GM21515 (cell line): ENCODE measurements at regions not wholly inside any gene's neighbourhood (a gene's known extent, or its start where the extent isn't known, plus 50 kb on each side); places are given as distances from the start of the nearest gene placed in this dataset.

Experiments used
- ATAC-seq: cut with Tn5 transposase; IDR thresholded peaks from one replicate; pipeline ENCODE4 v1.9.1; 2021; ENCODE audit not compliant: unreplicated experiment

GRCh38 chr4:27248829-27249228, 388.2 kb downstream of the STIM2 start:
- no peak for ATAC-seq

DNA sequence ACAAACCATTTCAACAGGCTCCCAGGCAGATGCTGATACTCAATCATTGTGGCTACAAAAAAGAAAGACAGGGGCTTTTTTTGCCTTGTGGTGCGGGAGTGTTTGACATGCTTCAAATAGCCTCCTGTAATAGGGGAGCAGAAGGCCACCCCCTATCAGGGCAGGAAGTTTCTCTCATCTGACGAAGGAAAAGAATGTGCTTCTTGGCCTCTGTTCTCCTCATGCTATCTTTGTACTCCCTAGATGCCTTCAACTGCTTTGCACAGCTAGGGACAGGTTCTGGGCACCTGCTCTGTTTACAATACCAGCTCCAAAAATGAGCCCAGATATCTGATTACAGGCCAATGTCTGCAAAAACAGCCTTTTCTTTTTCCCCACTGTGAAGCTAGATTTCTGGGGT, 391.1 kb downstream of the STIM2 start:
- ATAC-seq: no peak

- no peak for ATAC-seq
Observed at GRCh38 chr4:27267339-27267969, 406.8 kb downstream of the STIM2 start.

DNA sequence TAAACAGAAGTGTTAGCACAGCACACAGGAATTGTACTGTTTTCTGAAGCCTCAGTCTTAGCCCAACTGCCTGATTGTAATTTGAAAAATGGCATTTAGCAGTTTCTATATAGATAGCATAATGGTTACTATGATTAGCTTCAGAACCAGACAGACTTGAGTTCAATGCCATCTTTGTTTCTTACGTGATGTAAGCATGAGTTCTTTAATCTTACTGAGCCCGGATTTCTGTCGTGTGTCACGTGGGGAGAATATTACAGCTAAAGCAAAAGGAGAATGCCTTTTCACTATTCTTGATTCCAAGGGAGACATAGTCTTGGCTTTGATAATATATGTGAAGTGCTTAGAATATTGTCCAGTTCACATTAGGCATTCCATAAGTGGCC, 407.3 kb downstream of the STIM2 start:
- no peak for ATAC-seq

DNA sequence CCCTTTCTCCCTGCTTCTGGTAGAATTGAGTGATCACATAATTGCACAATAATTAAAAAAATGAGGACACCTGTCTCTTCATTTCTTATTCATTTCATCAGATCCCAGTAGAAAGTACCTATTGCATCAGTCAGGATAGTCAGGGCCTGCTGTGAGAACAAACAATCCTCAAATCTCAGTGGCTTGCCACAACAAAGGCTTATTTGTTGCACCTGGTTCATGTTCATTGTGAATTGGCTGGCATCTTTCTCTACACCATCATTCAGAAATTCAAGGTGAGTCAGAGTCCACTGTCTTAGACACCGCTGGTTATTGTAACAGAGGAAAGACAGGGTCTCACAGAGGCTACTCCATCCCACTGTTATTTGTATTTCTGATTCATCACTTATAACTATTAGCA, 409.8 kb downstream of the STIM2 start:
- no peak for ATAC-seq

DNA sequence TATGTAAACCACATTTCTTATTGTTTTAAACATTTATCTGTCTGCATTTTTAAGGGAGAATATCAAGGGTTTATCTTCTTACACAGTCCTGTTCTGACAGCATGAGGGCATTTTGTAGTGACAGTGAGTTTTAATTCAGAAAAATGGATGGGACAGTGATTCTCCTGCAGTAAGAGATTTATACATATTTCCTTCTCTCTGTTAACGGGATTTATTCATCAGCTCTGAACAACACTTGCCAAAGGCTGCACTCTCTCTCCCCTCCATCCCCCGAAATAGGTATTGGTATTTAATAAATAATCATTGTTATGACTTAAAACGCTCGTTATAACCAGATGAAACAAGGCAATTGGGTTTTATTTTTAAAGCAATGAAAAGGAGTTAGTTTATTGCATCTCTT, 410.9 kb downstream of the STIM2 start:
- no peak for ATAC-seq

DNA sequence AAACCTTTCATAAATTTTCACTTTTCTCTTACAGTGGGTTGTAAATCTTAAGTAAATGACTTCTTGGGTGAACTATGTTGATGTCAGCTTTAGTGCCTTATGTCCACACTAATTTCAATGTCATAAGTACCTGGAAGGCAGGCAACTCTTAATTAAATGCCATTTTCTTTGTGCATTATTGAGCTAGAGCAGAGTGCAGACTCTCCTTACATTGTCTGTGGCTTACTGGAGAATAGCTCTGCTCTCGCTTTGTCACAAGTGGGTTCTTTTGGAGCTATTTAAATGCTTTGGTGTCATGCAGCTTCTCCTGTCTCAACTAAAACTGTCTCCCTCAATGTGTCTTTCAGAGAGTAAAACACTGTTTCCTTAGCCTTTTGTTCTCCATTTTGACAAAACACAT, 411.6 kb downstream of the STIM2 start:
- ATAC-seq: no peak

DNA sequence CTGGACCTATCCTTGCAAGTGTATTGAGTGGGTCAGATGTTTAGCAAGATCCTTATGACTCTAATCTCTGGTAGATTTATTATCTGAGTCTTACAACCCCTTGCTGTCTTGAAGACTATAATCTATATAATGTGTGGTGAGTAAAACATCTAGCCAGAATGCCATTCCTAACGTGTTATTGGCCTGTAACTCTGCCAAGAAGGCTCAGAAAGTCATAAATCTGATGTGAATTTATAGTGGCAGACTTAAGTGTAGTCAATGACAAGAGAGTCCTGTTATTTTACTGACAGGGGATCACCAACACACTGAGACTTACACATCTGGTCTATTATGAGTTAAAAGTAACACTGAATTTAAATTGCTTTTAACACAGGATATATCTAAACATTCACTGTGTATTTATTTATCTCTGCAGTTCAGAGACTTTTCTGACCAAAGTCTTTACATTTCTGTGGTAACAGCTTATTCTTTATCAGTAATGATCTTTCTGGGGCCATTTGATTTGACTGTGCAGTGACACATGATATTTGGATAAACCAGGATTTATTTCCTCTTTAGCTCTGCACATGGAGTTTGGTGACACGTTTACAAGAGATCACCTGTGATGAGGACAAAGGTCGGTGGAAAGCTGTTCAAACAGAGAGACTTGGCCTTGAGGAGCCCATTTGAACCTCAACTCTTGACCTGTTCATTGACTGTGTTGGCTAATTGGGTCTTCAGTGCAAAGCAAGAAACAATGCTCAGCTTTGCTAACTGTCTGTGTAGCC, 415.8 kb downstream of the STIM2 start:
- no peak for ATAC-seq

DNA sequence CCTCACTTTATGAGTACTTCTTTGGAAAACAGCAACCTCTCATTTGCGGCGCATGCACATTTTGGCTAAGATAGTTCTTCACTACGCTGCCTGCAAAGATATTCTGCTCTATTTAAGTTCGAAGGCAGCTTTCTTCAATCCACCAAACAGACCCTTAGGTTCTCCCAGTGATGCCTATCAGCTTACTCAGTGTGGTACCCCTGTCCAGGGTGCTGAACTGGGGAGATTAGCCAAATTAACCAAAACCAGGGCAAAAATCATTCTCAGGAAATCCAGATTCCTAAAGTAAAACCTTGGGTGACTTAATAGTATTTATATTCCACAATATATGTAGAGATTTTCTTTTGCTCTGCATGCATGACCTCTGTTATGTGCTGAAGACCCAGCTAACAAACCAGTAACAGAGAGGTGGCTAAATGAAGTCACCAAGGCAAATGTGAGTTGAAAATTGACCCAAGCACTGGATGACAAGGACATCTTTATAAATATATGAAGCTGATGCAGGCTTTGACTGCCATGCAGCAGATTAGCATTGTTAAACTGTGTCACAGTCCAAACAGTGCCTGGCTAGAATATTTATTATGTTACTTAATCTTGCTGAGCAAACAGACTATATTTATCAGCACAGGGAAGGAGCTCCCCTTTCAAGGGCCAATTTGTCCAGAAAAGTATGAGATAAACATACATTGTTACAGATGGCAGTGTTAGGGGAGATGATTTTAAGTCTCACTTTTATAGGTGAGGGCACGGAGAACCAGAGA, 418.2 kb downstream of the STIM2 start:
- ATAC-seq: no peak

DNA sequence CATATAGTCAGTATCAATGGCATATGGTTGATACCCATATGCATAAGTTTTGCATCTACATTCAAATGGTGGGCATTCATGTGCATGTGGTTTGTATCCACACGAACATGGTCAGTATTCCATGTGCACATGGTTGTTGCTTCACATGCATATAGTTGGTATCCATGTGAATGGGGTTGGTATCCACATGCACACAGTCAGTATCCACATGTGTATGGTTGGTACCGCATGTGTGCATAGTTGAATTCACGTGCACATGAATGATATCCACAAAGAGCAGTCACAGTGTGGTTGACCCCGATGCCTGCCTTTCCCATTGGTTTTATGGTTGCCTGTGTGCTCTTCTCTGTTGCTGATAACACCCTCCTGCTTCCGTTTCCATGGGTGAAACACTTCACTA, 427.9 kb downstream of the STIM2 start:
- ATAC-seq: no peak

DNA sequence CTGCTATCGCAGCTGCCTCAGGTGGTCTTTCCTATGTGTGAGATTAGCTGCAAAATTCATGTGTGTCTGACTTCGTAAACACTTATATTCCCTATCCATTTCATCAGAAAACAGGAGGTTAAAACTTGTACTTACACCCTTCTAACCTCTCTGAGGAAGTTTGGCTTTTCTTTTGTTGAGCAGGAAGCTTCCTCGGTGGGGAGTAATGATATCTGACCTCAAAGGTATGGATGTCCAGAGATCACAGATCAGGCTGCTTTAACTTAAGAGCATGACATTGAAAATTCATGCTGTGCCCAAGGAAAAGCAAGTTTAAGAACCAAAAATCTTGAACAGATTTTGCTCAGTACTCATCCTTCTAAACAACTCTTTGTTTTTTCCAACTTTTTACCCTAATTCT, 429.1 kb downstream of the STIM2 start:
- no peak for ATAC-seq

- ATAC-seq: no peak
Observed at GRCh38 chr4:27293831-27294230, 433.2 kb downstream of the STIM2 start.

DNA sequence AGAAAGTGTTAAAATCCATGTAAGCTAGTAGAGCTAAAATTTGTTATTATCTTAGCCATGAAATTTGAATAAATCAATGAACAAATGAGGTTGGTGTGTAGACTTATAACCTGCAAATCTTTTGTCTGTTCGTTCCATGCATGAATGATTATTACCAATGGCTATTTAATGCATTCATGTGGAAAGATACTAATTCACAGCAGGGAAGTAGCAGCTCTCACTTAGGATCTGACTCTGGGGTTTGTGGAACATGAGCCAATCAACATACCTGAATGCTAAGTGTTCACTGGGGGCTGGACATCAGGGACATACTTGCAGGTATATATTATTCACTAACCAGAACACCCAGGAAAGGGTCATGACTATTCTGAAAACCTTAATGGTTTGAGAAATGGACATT, 444.1 kb downstream of the STIM2 start:
- no peak for ATAC-seq

DNA sequence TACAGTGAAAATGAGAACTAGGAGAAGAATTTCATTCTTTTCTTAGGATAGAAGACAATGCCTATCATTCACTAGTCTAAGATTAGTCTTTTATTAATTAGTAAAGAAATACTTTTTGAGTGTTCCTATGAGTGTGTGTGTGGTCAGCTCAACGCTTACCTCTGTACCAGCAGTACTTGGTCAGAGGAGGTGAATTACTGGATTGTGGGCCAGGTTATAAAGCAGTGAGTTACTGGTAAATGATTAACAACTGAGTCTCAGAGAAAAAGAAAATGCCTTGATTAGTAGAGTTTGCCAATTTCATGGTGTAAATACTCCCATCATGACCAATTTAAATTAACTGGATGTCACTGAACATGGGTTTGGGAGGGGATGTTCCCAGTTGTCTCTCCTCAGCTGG, 444.6 kb downstream of the STIM2 start:
- ATAC-seq: no peak

DNA sequence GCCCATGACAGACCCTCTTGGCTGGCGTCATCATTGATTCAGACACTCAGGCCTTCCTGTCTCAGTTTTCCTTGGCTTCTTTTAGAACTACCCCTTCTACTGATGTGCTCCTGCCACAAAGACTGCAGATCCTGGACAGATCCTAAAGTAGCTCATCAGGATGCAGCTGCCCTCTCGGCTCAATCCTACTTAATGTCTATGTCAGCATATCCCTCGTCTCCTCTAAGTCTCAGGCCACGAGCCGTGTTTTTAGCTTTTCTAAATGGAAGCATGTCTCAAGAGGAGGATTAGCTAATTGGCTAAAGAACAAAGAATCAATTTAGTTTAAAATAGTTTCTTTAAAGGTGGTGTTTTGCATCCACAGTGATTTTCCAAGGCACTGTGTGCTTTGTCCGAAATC, 447.7 kb downstream of the STIM2 start:
- no peak for ATAC-seq

DNA sequence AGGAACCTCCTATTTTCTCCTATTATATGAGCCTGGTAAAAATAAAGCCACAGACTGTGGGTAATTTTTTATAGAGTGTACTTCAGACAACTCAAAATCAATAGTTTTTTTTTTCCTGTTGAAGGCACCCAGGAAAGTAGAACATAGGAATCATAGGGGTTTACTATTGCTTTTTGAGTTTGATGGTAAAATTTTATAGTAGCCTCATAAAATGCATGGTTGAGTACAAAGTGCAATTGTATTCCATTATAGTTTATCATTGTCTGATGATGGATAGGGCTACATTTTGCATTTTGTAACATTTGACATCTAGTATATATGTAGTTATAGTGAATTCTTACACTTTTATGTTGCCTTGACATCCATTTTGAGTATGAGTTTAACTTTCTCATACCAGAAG, 455.0 kb downstream of the STIM2 start:
- no peak for ATAC-seq

DNA sequence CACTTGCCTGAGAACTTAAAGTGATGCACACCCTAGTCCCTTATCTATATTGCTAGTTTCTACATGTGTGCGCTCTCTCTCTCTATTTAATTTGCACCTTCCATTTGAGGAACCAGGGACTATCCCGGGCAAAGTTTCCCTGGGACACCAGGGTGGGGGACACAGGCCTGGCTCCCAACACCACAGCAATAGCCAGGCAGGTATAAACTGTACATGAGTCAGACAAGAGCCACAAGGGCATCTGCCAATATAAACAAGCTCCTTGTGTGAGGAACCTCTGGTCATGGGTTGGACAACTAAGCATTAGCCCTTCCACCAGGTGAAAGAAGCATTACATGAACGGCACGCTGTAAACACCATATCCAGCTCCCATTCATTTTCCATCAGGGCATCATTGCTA, 455.5 kb downstream of the STIM2 start:
- ATAC-seq: no peak

DNA sequence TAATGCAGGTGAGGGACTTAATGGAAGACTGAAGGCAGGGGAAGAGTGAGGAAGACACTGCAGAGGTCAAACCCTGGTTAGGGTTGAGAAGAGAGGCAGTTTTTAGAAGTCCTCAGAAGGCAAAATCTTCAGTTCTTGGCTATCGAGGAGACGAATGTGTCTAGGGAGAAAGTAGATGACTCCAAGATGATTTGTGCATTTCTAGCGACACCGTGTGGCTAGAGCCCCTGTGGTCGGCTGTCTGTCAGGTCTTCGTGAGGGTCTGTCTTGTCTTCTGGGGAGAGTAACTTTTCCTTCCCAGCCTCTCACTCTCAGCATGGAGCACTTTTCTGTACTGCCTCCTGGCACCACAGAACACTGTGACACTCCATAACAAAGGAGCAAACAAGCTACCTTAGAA, 458.1 kb downstream of the STIM2 start:
- no peak for ATAC-seq

DNA sequence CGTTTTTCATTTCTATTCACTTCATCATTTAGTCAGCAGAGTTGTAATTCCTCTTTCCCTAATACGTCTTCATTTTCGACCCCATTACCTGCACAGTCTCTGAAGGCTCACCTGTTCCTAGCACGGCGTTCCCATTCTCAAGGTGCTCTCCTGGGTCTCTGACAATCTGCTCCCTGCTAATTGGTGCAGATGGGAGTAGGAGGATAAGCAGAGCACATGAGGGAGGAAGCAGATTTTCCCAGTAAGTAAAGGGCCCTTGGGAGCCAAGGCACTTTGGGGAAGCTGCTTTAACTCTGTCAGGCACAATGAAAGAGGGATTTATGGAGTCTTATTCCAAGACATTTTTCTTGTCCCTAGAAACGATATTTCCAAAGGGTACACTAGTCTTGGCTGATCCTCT, 466.4 kb downstream of the STIM2 start:
- ATAC-seq: no peak

DNA sequence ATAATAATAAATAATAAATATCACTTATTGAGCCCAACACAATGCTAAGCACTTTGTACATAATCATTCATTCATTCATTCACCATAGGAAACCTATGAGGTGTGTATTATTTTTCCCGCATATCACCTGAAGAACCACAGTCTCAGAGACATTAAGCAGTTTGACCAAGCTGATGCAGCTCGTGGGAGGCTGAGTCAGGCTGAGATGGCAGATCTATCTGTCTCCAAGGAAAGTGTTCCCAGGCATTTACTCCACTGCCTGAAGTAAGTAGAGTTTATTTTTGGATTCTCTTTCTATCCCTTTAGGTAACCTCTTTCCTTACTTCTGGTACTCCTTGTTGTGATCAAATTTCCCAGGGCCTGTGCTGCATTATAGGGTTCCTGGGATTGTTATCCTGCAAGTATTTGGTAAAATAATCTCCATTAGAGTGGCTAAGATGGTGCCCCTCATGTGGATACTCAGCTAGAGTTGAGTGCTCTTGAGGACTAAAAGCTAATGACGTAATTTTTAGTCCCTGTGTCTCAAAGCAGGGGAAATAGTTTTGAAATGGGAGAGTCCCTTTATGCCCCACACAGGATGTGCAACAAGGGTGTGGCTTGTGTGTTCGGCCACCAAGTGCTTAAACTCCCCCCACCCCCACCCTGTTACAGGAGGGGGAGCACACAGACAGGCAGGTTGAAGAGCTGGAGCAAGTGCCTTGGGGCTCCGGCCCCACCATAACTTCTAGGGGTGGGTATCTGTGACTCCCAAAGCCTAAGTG, 467.0 kb downstream of the STIM2 start:
- no peak for ATAC-seq

- no peak for ATAC-seq
Observed at GRCh38 chr4:27338530-27338929, 477.9 kb downstream of the STIM2 start.

DNA sequence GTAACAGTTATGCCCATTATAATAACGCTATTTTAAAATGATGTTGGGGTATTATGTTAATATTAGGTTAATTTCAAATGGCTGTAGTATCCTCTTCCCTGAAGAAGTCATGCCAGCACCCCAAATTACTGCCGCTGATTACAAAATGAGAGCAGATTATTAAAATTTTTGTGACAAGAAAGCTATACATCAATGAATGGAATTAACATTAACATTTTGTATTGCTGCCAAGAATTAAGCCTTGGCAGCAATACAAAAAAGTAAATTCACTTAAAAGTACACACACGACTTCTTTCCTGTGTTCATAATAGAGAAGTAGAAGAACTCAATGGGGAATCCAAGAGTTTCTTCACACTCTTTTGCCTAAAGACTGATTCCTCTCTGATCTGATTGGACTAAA, 482.8 kb downstream of the STIM2 start:
- ATAC-seq: no peak
